Loucy (cell line): ENCODE measurements at regions not wholly inside any gene's neighbourhood (a gene's known extent, or its start where the extent isn't known, plus 50 kb on each side); places are given as distances from the start of the nearest gene placed in this dataset.

Experiments
- H2AFZ ChIP-seq: fragments of 200-600 bp; sonication (generic); 2 replicates; pipeline ENCODE4 v1.6.0; 2016; ENCODE audit warnings: antibody characterized with exemption, mild to moderate bottlenecking, low read length, moderate library complexity
- H3F3A ChIP-seq: fragments of 200-600 bp; 2 replicates; pipeline ENCODE4 v1.6.0; 2016; ENCODE audit warnings: antibody characterized with exemption, low read depth, mild to moderate bottlenecking
- H3K27me3 ChIP-seq: fragments of 200-600 bp; sonication (generic); 2 replicates; pipeline ENCODE4 v1.6.1; 2014; ENCODE audit warnings: low read length, mild to moderate bottlenecking; ENCODE audit not compliant: insufficient read depth, poor library complexity, severe bottlenecking
- H3K36me3 ChIP-seq: fragments of 200-600 bp; sonication (generic); 2 replicates; pipeline ENCODE4 v1.6.1; 2016; ENCODE audit warnings: low read length; ENCODE audit not compliant: insufficient read depth
- H3K4me1 ChIP-seq: fragments of 200-600 bp; sonication (generic); 2 replicates; pipeline ENCODE4 v1.5.1; 2014; ENCODE audit warnings: low read length, mild to moderate bottlenecking; ENCODE audit not compliant: insufficient read depth, poor library complexity, severe bottlenecking
- H3K4me2 ChIP-seq: fragments of 200-600 bp; sonication (generic); 2 replicates; pipeline ENCODE4 v1.6.0; 2014; ENCODE audit warnings: antibody characterized with exemption, low read length, low read depth, mild to moderate bottlenecking; ENCODE audit not compliant: poor library complexity, severe bottlenecking
- H3K4me3 ChIP-seq: fragments of 200-600 bp; sonication (generic); 2 replicates; pipeline ENCODE4 v1.5.1; 2014; ENCODE audit warnings: low read length, mild to moderate bottlenecking, mixed read lengths; ENCODE audit not compliant: poor library complexity, severe bottlenecking
- H3K79me2 ChIP-seq: fragments of 200-600 bp; sonication (generic); 2 replicates; pipeline ENCODE4 v1.6.1; 2014; ENCODE audit warnings: low read length; ENCODE audit not compliant: insufficient read depth
- H3K9ac ChIP-seq: fragments of 200-600 bp; sonication (generic); 2 replicates; pipeline ENCODE4 v1.6.0; 2014; ENCODE audit warnings: mild to moderate bottlenecking, low read depth, low read length, moderate library complexity; ENCODE audit not compliant: poor library complexity, severe bottlenecking
- H3K9me2 ChIP-seq: fragments of 200-600 bp; sonication (generic); replicated peaks from 2 replicates; pipeline ENCODE4 v1.6.1; 2016; ENCODE audit warnings: low read depth, low read length, mixed read lengths
- H3K9me3 ChIP-seq: fragments of 200-600 bp; sonication (generic); 2 replicates; pipeline ENCODE4 v1.6.1; 2014; ENCODE audit warnings: mild to moderate bottlenecking, antibody characterized with exemption, low read length, low read depth; ENCODE audit not compliant: insufficient read depth
- H4K20me1 ChIP-seq: fragments of 200-600 bp; sonication (generic); 2 replicates; pipeline ENCODE4 v1.6.0; 2014; ENCODE audit warnings: antibody characterized with exemption, low read length, mild to moderate bottlenecking; ENCODE audit not compliant: insufficient read depth, poor library complexity, severe bottlenecking
- CTCF ChIP-seq: fragments of 200-600 bp; sonication (generic); conservative IDR thresholded peaks from 2 replicates; pipeline ENCODE4 v1.5.1; 2014; ENCODE audit warnings: mild to moderate bottlenecking, antibody characterized with exemption, low read length
- EZH2phosphoT487 ChIP-seq: fragments of 200-600 bp; IDR thresholded peaks from 2 replicates; pipeline ENCODE4 v1.6.1; 2018; ENCODE audit warnings: antibody characterized with exemption, mild to moderate bottlenecking, moderate library complexity, borderline replicate concordance

- Histone ChIP-seq H3F3A (no peaks in the 10 kb centered on the region), H3K27me3 (no peaks in the 10 kb centered on the region), H3K9me2 (no peaks in the 10 kb centered on the region), H4K20me1 (no peaks in the 10 kb centered on the region), H3K4me3 (no peak overlapping the region), H3K4me2 (no peak overlapping the region), H3K9ac (no peak overlapping the region), H2AFZ (no peak overlapping the region), H3K36me3 (no peaks in the 10 kb centered on the region), H3K9me3 (no peaks in the 10 kb centered on the region), H3K4me1 (no peaks in the 10 kb centered on the region), H3K79me2 (no peaks in the 10 kb centered on the region)
- TF ChIP-seq CTCF = no peak
These were observed 156.2 kb downstream of the PABPC4L start for GRCh38 chr4:134045411-134045810.

GRCh38 chr4:134043266-134043665 lies 158.3 kb downstream of the PABPC4L start:
- Histone ChIP-seq H3K9me3 (no peaks in the 10 kb centered on the region), H3K4me2 (no peak overlapping the region), H3K9me2 (no peaks in the 10 kb centered on the region), H3K36me3 (no peaks in the 10 kb centered on the region), H3K79me2 (no peaks in the 10 kb centered on the region), H4K20me1 (no peaks in the 10 kb centered on the region), H2AFZ (no peak overlapping the region), H3K4me1 (no peaks in the 10 kb centered on the region), H3F3A (no peaks in the 10 kb centered on the region), H3K27me3 (no peaks in the 10 kb centered on the region), H3K9ac (no peak overlapping the region), H3K4me3 (no peak overlapping the region)
- TF ChIP-seq EZH2phosphoT487 = no peak
- TF ChIP-seq CTCF = no peak

- Histone ChIP-seq H2AFZ (no peak overlapping the region; the same call in 1 of the 2 replicates), H4K20me1 (no peaks in the 10 kb centered on the region), H3K79me2 (no peaks in the 10 kb centered on the region), H3K4me1 (no peaks in the 10 kb centered on the region), H3K36me3 (no peaks in the 10 kb centered on the region), H3K4me2 (no peak overlapping the region), H3K9me2 (no peaks in the 10 kb centered on the region), H3F3A (no peaks in the 10 kb centered on the region), H3K9ac (no peak overlapping the region), H3K9me3 (no peaks in the 10 kb centered on the region), H3K4me3 (no peak overlapping the region), H3K27me3 (no peaks in the 10 kb centered on the region)
- no peak for TF ChIP-seq EZH2phosphoT487
- TF ChIP-seq CTCF = no peak
These were observed 173.2 kb downstream of the PABPC4L start for GRCh38 chr4:134028421-134028820.
